ENCODE measurements at regions not wholly inside any gene's neighbourhood (a gene's known extent, or its start where the extent isn't known, plus 50 kb on each side); places are given as distances from the start of the nearest gene placed in this dataset.

DNA sequence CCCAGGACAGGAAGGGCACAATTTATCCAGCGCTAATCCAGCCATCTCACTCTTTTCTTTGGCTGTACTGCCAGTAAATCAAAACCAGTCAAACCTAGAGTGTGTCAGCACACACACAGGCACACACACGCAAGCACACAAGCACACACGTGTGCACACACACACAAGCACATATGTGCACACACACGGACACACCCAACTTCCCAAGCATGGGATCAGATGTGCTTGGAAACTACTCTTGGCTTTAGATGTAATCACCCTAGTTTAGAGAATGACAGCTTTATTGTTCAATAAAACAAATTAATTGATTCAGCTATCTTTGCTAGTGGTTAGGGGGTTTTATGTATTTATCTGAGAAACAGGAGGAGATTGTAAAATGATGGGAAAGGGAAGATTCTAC, 615.0 kb upstream of the MKI67 start:
- TF ChIP-seq, protein P1, sequence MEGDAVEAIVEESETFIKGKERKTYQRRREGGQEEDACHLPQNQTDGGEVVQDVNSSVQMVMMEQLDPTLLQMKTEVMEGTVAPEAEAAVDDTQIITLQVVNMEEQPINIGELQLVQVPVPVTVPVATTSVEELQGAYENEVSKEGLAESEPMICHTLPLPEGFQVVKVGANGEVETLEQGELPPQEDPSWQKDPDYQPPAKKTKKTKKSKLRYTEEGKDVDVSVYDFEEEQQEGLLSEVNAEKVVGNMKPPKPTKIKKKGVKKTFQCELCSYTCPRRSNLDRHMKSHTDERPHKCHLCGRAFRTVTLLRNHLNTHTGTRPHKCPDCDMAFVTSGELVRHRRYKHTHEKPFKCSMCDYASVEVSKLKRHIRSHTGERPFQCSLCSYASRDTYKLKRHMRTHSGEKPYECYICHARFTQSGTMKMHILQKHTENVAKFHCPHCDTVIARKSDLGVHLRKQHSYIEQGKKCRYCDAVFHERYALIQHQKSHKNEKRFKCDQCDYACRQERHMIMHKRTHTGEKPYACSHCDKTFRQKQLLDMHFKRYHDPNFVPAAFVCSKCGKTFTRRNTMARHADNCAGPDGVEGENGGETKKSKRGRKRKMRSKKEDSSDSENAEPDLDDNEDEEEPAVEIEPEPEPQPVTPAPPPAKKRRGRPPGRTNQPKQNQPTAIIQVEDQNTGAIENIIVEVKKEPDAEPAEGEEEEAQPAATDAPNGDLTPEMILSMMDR (IDR thresholded peaks at IDR 0.05; ENCODE audit: poor library complexity): no peak
- TF ChIP-seq EZH2 (IDR thresholded peaks at IDR 0.05; ENCODE audit: borderline replicate concordance): no peak
